LNCAP (cell line): ENCODE measurements at regions not wholly inside any gene's neighbourhood (a gene's known extent, or its start where the extent isn't known, plus 50 kb on each side); places are given as distances from the start of the nearest gene placed in this dataset.

Source experiments
- TF ChIP-seq, protein P1 (sequence below): fragments of 450-650 bp; IDR thresholded peaks from 2 replicates; pipeline ENCODE4 v1.5.1; 2017; ENCODE audit warnings: mild to moderate bottlenecking

DNA sequence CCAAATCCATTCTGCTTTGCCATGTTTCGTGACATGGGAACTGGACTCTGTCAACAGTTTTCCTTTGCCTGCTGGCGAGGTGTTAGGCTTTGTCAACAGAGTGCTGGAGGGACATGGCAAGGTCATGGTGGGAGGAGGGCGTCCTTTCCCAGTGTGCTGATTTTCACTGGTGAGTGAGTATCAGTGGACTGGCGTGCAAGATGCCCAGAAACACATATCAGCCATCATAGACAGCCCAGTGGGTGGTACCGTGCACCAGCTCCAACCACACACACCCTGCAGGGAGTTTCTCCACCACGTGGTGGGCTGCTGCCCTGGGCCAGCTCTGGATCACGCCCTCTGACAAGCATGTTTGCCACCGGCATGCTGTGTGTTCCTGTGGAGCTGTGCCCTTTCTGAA, 50.0 kb upstream of the ABL1 start:
- TF ChIP-seq, protein P1, sequence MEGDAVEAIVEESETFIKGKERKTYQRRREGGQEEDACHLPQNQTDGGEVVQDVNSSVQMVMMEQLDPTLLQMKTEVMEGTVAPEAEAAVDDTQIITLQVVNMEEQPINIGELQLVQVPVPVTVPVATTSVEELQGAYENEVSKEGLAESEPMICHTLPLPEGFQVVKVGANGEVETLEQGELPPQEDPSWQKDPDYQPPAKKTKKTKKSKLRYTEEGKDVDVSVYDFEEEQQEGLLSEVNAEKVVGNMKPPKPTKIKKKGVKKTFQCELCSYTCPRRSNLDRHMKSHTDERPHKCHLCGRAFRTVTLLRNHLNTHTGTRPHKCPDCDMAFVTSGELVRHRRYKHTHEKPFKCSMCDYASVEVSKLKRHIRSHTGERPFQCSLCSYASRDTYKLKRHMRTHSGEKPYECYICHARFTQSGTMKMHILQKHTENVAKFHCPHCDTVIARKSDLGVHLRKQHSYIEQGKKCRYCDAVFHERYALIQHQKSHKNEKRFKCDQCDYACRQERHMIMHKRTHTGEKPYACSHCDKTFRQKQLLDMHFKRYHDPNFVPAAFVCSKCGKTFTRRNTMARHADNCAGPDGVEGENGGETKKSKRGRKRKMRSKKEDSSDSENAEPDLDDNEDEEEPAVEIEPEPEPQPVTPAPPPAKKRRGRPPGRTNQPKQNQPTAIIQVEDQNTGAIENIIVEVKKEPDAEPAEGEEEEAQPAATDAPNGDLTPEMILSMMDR = no peak
